ENCODE measurements at regions not wholly inside any gene's neighbourhood (a gene's known extent, or its start where the extent isn't known, plus 50 kb on each side); places are given as distances from the start of the nearest gene placed in this dataset.

DNA sequence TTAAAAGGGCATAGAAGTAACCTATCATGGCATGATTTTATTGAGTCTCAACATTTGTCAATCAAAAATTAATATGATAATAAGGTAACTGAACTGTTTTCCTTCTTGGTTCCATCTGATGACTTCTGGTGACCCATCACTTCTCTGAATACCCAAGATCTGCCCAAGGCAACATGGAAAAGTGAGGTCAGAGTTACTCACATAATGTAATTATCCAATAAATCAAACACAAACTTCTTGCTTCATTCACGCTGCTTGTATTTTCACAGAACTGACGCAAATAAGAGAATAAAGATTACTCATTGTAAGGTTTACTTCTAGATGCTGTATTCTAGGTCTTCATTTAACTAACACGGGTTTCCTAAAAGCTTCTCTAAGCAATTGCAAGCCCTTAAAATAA is 361.6 kb downstream of the RBM26 start:
- H4K20me1 ChIP-seq (replicated peaks in 1 of 2; ENCODE audit: control insufficient read depth in 1 of 2, insufficient read depth in 2 of 2, low read length in 2 of 2): no peaks in the 10 kb centered on the region
- H3K14ac ChIP-seq (ENCODE audit: insufficient read length): no peak overlapping the region
- no peak overlapping the region for H3K4ac ChIP-seq (replicated peaks; ENCODE audit: insufficient read length, low read depth, low read length)
- H4K91ac ChIP-seq (replicated peaks; ENCODE audit: insufficient read length, low read length): no peak overlapping the region
- TF ChIP-seq CREB1 (IDR thresholded peaks at IDR 0.05) (no peak), ASH2L (IDR thresholded peaks at IDR 0.05; ENCODE audit: low read length) (no peak), EZH2 (IDR thresholded peaks at IDR 0.05; ENCODE audit: low read depth, low read length, severe bottlenecking) (no peak), GTF2F1 (IDR thresholded peaks at IDR 0.05; ENCODE audit: borderline replicate concordance, low read depth, low read length) (no peak), BACH1 (IDR thresholded peaks at IDR 0.05; ENCODE audit: low read length) (no peak), NANOG (IDR thresholded peaks at IDR 0.05; ENCODE audit: insufficient read depth, low read depth, low read length, poor library complexity, severe bottlenecking) (no peak)
- CTCF ChIA-PET (ENCODE audit: partially characterized antibody): no interaction called here
- H2BK12ac ChIP-seq (ENCODE audit: low read depth, low read length): no peak overlapping the region
- FAIRE-seq: no peak
- H3K23me2 ChIP-seq (ENCODE audit: low read depth, low read length): no peaks in the 10 kb centered on the region; the same call in 1 of the 2 replicates
- H2BK15ac ChIP-seq (ENCODE audit: low read length): no peak overlapping the region
- POLR2A ChIA-PET (ENCODE audit: partially characterized antibody): no interaction called here
- H2BK120ac ChIP-seq (replicated peaks; ENCODE audit: low read depth, low read length): no peak overlapping the region
- no peak overlapping the region for H2BK5ac ChIP-seq (ENCODE audit: low read depth, low read length)
- no peak overlapping the region for H4K5ac ChIP-seq (ENCODE audit: insufficient read length, low read depth, low read length)
- H3K23ac ChIP-seq (ENCODE audit: insufficient read length): no peak overlapping the region
- H3K18ac ChIP-seq (ENCODE audit: extremely low read depth, low read length): no peak overlapping the region
- no peak overlapping the region for H2AK5ac ChIP-seq (ENCODE audit: low read depth, low read length)
- no peaks in the 10 kb centered on the region for H3K79me1 ChIP-seq (ENCODE audit: low read depth, low read length)
- H3K36me3 ChIP-seq (ENCODE audit: control insufficient read depth in 2 of 4, insufficient read depth in 4 of 4, low read length in 3 of 4): no peaks in the 10 kb centered on the region
- H3K56ac ChIP-seq (replicated peaks; ENCODE audit: insufficient read length, low read depth, low read length): no peak overlapping the region
- H4K8ac ChIP-seq (ENCODE audit: extremely low read depth, insufficient read depth, low read length): no peak overlapping the region
- DNase-seq (ENCODE audit: low read depth in 1 of 2, low spot score in 2 of 2): no peak
- no peaks in the 10 kb centered on the region; a peak in 1 of 7 replicates for H3K4me1 ChIP-seq (replicated peaks in 1 of 4; ENCODE audit: control insufficient read depth in 3 of 4, insufficient read depth in 4 of 4, low read length in 3 of 4)
- no peak overlapping the region for H2AFZ ChIP-seq (ENCODE audit: low read length)
- H3K9me3 ChIP-seq (ENCODE audit: insufficient read depth in 2 of 2, low read depth in 1 of 2, low read length in 1 of 2): no peaks in the 10 kb centered on the region
- no peak overlapping the region for H3K4me2 ChIP-seq (ENCODE audit: insufficient read depth in 1 of 2, low read depth in 2 of 2, low read length in 2 of 2)
- H3K27ac ChIP-seq (ENCODE audit: low read depth, low read length): no peak overlapping the region
- no peak overlapping the region for H3K4me3 ChIP-seq (ENCODE audit: extremely low read depth in 1 of 4, insufficient read depth in 2 of 4, low read depth in 3 of 4, low read length in 4 of 4)
- H3K27me3 ChIP-seq (replicated peaks in 1 of 4; ENCODE audit: control insufficient read depth in 3 of 4, extremely low read depth in 1 of 4, insufficient read depth in 3 of 4, low read length in 3 of 4): peaks cover 0 to under 1% (median 0%) of the 10 kb centered on the region in 4 experiments; a peak in 2 of 7 replicates
- 91% methylated on average over 3 of the region's 3 CpGs; no CpG with 5 or more reads in 1 of the 2 experiments for WGBS, 2 experiments (ENCODE audit: extremely low coverage in 1 of 2, insufficient coverage in 1 of 2, insufficient read length in 1 of 2, insufficient replicate concordance in 2 of 2, low coverage in 1 of 2, low lambda C conversion rate in 2 of 2, missing lambda C conversion rate in 1 of 2)
- H2BK20ac ChIP-seq (ENCODE audit: low read length): no peak overlapping the region
- no peak overlapping the region for H3K9ac ChIP-seq (replicated peaks in 1 of 4; ENCODE audit: extremely low read depth in 1 of 4, low read depth in 3 of 4, low read length in 3 of 4)
- no peaks in the 10 kb centered on the region for H3K79me2 ChIP-seq (ENCODE audit: control insufficient read depth in 1 of 2, insufficient read depth in 2 of 2, low read length in 2 of 2)

Data from H1 (cell line).